ENCODE measurements at regions not wholly inside any gene's neighbourhood (a gene's known extent, or its start where the extent isn't known, plus 50 kb on each side); places are given as distances from the start of the nearest gene placed in this dataset.
"Not testable (repeated sequence)": the region's sequence is repeated elsewhere in the genome, so short reads cannot be mapped to it uniquely, and the experiment has no call there.

- not testable (repeated sequence) for TF ChIP-seq CTCF, POLR2A (IDR thresholded peaks at IDR 0.05)
These were observed 139.9 kb downstream of the NPIPB11 start for GRCh38 chr16:29266612-29267011.

Data from esophagus squamous epithelium (tissue), 4 donors.